ENCODE measurements at regions not wholly inside any gene's neighbourhood (a gene's known extent, or its start where the extent isn't known, plus 50 kb on each side); places are given as distances from the start of the nearest gene placed in this dataset.

DNA sequence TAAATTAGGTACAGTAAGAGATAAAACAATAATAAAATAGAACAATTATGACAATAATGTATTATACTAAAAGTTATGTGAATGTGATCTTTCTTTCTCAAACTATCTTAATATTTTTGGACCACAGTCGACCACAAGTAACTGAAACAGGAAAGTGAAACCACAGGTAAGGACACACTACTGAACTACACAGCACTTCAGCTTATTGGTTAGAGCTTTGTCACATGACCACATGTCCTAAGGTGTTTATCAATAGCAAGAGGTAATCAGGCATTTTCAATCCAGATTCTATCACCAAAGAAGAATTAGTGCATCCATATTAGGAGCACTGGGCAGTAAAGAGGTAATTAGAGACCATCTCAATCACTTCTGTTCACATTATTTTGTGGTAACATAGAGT, 392.8 kb downstream of the RSL24D1 start:
- TF ChIP-seq, protein P1, sequence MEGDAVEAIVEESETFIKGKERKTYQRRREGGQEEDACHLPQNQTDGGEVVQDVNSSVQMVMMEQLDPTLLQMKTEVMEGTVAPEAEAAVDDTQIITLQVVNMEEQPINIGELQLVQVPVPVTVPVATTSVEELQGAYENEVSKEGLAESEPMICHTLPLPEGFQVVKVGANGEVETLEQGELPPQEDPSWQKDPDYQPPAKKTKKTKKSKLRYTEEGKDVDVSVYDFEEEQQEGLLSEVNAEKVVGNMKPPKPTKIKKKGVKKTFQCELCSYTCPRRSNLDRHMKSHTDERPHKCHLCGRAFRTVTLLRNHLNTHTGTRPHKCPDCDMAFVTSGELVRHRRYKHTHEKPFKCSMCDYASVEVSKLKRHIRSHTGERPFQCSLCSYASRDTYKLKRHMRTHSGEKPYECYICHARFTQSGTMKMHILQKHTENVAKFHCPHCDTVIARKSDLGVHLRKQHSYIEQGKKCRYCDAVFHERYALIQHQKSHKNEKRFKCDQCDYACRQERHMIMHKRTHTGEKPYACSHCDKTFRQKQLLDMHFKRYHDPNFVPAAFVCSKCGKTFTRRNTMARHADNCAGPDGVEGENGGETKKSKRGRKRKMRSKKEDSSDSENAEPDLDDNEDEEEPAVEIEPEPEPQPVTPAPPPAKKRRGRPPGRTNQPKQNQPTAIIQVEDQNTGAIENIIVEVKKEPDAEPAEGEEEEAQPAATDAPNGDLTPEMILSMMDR (IDR thresholded peaks at IDR 0.05): no peak
- no peak for TF ChIP-seq POLR2A (IDR thresholded peaks at IDR 0.05)

Measured in lower leg skin (tissue), 3 donors.